AG04450 (cell line): ENCODE measurements at regions not wholly inside any gene's neighbourhood (a gene's known extent, or its start where the extent isn't known, plus 50 kb on each side); places are given as distances from the start of the nearest gene placed in this dataset.

Source experiments
- CTCF ChIA-PET: fragments of 300-600, 350-600 bp; formaldehyde crosslinking; extraction: SDS; loops from one replicate; lab custom pipeline; 2022; ENCODE audit warnings: antibody characterized with exemption, inconsistent platforms; lab: Charles Lee
- POLR2A ChIA-PET: fragments of 350-600 bp; formaldehyde crosslinking; extraction: SDS; loops from one replicate; lab custom pipeline; 2021; ENCODE audit warnings: antibody characterized with exemption, inconsistent platforms; lab: Yijun Ruan, JAX
- DNase-seq: peaks from one replicate; pipeline ENCODE4 v3.0.0-alpha.2; 2011; ENCODE audit warnings: low read depth, low spot score
- H3K27ac ChIP-seq: one replicate; pipeline ENCODE4 v1.5.1; 2012; ENCODE audit warnings: low read depth, low read length, control low read depth
- H3K27me3 ChIP-seq: one replicate; pipeline ENCODE4 v1.6.0; 2012; ENCODE audit warnings: low read length; ENCODE audit not compliant: control insufficient read depth, insufficient read depth
- H3K4me3 ChIP-seq: 2 replicates; pipeline ENCODE4 v1.5.1; 2011; ENCODE audit warnings: mild to moderate bottlenecking, low read depth, low read length, control low read depth
- H3K9me3 ChIP-seq: 2 replicates; pipeline ENCODE4 v1.5.1; 2012; ENCODE audit warnings: low read length; ENCODE audit not compliant: control insufficient read depth, insufficient read depth
- TF ChIP-seq, protein P1 (sequence below): IDR thresholded peaks from 2 replicates; pipeline ENCODE4 v1.5.1; 2011; ENCODE audit warnings: low read depth, low read length, control low read depth, inconsistent platforms

- TF ChIP-seq, protein P1, sequence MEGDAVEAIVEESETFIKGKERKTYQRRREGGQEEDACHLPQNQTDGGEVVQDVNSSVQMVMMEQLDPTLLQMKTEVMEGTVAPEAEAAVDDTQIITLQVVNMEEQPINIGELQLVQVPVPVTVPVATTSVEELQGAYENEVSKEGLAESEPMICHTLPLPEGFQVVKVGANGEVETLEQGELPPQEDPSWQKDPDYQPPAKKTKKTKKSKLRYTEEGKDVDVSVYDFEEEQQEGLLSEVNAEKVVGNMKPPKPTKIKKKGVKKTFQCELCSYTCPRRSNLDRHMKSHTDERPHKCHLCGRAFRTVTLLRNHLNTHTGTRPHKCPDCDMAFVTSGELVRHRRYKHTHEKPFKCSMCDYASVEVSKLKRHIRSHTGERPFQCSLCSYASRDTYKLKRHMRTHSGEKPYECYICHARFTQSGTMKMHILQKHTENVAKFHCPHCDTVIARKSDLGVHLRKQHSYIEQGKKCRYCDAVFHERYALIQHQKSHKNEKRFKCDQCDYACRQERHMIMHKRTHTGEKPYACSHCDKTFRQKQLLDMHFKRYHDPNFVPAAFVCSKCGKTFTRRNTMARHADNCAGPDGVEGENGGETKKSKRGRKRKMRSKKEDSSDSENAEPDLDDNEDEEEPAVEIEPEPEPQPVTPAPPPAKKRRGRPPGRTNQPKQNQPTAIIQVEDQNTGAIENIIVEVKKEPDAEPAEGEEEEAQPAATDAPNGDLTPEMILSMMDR, result no peak
- DNase-seq, result no peak
- ChIA-PET POLR2A (no interaction called here), CTCF (no interaction called here)
- H3K9me3 ChIP-seq, result no peaks in the 10 kb centered on the region
- no peak overlapping the region for H3K27ac ChIP-seq
- H3K4me3 ChIP-seq, result no peak overlapping the region
- H3K27me3 ChIP-seq, result no peaks in the 10 kb centered on the region
Measured at GRCh38 chr5:14935341-14935740, 63.8 kb upstream of the ANKH start.

DNA sequence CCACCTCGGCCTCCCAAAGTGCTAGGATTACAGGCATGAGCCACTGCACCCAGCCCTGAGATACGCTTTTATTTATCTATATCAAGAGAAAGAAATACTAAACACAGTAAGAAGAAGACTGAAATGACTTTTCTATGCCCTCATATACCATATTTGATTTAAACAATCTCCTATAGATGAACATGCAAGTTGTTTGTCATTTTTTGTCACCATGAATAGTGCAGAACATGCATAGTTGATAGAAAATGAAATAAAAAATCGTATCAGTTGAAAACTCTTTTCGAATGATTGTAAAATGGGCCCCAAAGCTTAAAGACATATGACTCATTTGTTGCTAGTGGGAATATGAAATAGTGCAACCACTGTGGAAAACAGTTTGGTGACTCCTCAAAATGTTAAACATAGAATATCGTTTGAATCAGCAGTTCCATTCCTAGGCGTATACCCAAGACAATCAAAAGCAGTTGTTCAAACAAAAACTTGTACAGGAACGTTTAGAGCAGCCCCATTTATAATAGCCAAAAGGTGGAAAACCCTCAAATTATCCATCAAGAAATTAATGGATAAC is 61.4 kb upstream of the ANKH start:
- TF ChIP-seq, protein P1, result no peak
- H3K27me3 ChIP-seq, result no peaks in the 10 kb centered on the region
- no peak overlapping the region for H3K27ac ChIP-seq
- no peak overlapping the region for H3K4me3 ChIP-seq
- DNase-seq, result no peak
- CTCF ChIA-PET, result interaction anchor here (1.3 kb wide), 1 partner anchor 206 kb away, joined by 3 read pairs; no protein-coding TSS in a partner anchor
- H3K9me3 ChIP-seq, result no peaks in the 10 kb centered on the region
- POLR2A ChIA-PET, result no interaction called here

- Histone ChIP-seq H3K4me3 (no peak overlapping the region), H3K9me3 (no peaks in the 10 kb centered on the region), H3K27ac (no peak overlapping the region), H3K27me3 (no peaks in the 10 kb centered on the region)
- ChIA-PET CTCF (interaction anchor here (0.6 to 1.0 kb wide), 2 partner anchors 45 to 203 kb away, joined by 4 read pairs; no protein-coding TSS in a partner anchor), POLR2A (interaction anchor here (1.5 kb wide), 1 partner anchor 29 kb away, joined by 8 read pairs; no protein-coding TSS in a partner anchor)
- DNase-seq, result no peak
- TF ChIP-seq, protein P1, result no peak
Measured at GRCh38 chr5:14930486-14930885, 58.9 kb upstream of the ANKH start.

DNA sequence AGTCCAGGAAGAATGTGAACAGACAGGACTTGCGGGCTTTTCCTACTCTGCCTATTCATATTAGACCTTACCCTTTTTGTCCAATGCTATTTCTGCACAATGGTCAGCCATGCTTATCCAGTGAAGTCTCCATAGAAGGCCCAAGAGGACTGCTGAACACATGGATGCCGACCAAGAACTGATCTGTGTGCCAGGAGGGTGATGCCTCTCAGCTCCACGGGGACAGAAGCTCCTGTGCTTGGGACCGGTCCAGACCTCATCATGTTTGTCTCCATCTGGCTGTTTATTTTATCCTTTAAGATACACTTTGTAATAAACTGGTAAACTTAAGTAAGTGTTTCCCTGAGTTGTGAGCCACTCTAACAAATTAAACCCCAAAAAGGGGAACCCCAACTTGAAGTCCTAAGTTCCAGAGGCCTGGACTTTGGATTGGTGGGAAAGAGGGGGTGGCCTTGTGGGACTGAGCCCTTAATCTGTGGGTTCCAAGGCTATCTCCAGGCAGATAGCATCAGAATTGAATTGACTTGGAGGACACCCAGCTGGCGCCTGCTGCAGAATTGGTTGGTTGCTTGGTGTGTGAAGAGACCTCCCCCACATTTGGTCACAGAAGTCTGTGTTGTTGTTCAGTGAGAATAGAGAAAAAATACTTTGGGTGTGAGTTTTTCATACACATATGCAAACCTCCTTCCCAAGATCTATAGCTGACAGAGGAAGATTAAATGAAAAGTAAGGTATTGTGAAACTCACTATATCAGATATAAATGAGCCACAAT is 57.9 kb upstream of the ANKH start:
- H3K4me3 ChIP-seq, result no peak overlapping the region
- peak overlapping the region; percentile 42 for H3K27ac ChIP-seq
- TF ChIP-seq, protein P1, result no peak
- ChIA-PET CTCF (interaction anchor here (1.5 kb wide), 1 partner anchor 74 kb away, joined by 4 read pairs; no protein-coding TSS in a partner anchor), POLR2A (interaction anchor here (1.5 kb wide), 1 partner anchor 28 kb away, joined by 8 read pairs; no protein-coding TSS in a partner anchor)
- DNase-seq, result no peak
- H3K27me3 ChIP-seq, result no peaks in the 10 kb centered on the region
- no peaks in the 10 kb centered on the region for H3K9me3 ChIP-seq

DNA sequence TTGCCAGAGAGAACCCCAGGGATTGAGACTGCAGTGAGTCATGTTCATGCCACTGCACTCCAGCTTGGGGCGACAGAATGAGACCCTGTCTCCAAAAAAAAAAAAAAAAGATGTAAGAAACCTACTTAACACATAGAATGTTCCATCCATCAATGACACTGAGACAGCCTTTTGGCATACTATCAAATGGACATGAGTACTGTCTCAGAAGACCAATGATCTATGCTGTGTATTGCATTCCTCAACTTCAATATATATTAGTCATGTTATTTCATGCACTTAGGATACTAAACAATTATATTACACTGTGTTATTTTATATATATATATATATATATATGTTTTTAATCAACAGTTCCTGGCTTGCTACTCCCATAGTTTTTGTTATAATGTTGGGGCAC is 57.1 kb upstream of the ANKH start:
- no peak for DNase-seq
- TF ChIP-seq, protein P1, result no peak

More for the DNA sequence above, 57.1 kb upstream of the ANKH start:
- POLR2A ChIA-PET, result interaction anchor here (0.7 kb wide), 1 partner anchor 878 kb away, joined by 4 read pairs; no protein-coding TSS in a partner anchor
- no peaks in the 10 kb centered on the region for H3K27me3 ChIP-seq
- no peak overlapping the region for H3K27ac ChIP-seq
- H3K4me3 ChIP-seq, result no peak overlapping the region
- H3K9me3 ChIP-seq, result no peaks in the 10 kb centered on the region
- CTCF ChIA-PET, result interaction anchor here (1.5 kb wide), 1 partner anchor 74 kb away, joined by 4 read pairs; no protein-coding TSS in a partner anchor
